Mucosa of rectum (tissue), 2 donors: ENCODE measurements at regions not wholly inside any gene's neighbourhood (a gene's known extent, or its start where the extent isn't known, plus 50 kb on each side); places are given as distances from the start of the nearest gene placed in this dataset.
"Not testable (repeated sequence)": the region's sequence is repeated elsewhere in the genome, so short reads cannot be mapped to it uniquely, and the experiment has no call there.

ENCODE experiments used
- H3K27ac ChIP-seq, 2 donors: one replicate each; pipeline ENCODE4 v1.7.0; 2013; ENCODE audit warnings: inconsistent platforms in 2 of 2, low read depth in 2 of 2, low read length in 2 of 2
- H3K27me3 ChIP-seq, 2 donors: one replicate each; pipeline ENCODE4 v1.7.0; 2013; ENCODE audit warnings: low read length in 2 of 2; ENCODE audit not compliant: control insufficient read depth in 2 of 2, insufficient read depth in 2 of 2
- H3K36me3 ChIP-seq, 2 donors: one replicate each; pipeline ENCODE4 v1.7.0; 2013; ENCODE audit warnings: low read length in 2 of 2; ENCODE audit not compliant: control insufficient read depth in 2 of 2, insufficient read depth in 2 of 2
- H3K4me1 ChIP-seq, 2 donors: one replicate each; pipeline ENCODE4 v1.7.0; 2013; ENCODE audit warnings: low read length in 2 of 2, mild to moderate bottlenecking in 1 of 2; ENCODE audit not compliant: control insufficient read depth in 2 of 2, insufficient read depth in 2 of 2
- H3K4me3 ChIP-seq, 2 donors: one replicate each; pipeline ENCODE4 v1.7.0; 2013; ENCODE audit warnings: low read length in 2 of 2
- H3K9ac ChIP-seq, 2 donors: one replicate each; pipeline ENCODE4 v1.7.0; 2013; ENCODE audit warnings: low read length in 2 of 2, low read depth in 1 of 2, mild to moderate bottlenecking in 1 of 2
- H3K9me3 ChIP-seq, 2 donors: one replicate each; pipeline ENCODE4 v1.7.0; 2013; ENCODE audit warnings: low read length in 2 of 2; ENCODE audit not compliant: control insufficient read depth in 2 of 2
- donor health status: healthy.
- donor health status: Normal muscosa, but diverticular disease.

DNA sequence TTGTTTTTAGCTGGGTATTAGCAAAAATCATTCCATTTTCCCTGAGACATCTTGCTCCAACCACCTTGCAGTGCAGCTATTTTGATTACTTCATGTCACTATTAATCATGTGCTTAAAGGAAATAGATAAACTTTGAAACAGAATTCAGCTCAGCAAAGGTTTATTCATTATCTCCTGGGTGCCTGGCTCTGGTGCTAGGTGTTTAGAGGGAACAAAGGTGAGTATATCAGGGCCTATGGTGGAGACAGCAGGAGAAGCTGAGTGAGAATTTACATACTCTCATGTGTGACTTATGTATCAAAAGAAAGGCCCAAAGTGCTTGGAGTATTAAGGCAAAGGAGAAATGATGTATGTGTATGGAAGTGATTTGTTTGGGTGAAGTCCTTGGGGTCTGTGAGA is 63.8 kb upstream of the BMP2 start:
- H3K9me3 ChIP-seq = no peaks in the 10 kb centered on the region
- H3K4me3 ChIP-seq = no peak overlapping the region
- H3K36me3 ChIP-seq = no peaks in the 10 kb centered on the region
- H3K4me1 ChIP-seq = peaks cover 41 to 61% of the 10 kb centered on the region in 2 donors
- no peaks in the 10 kb centered on the region for H3K27me3 ChIP-seq
- peak overlapping the region; percentile 79 to 87 for H3K27ac ChIP-seq
- peak overlapping the region in 1 of 2 donors; percentile 35 for H3K9ac ChIP-seq

- Histone ChIP-seq H3K9me3 (no peaks in the 10 kb centered on the region), H3K27ac (peak overlapping the region; percentile 16 to 79), H3K4me1 (peaks cover 35 to 55% of the 10 kb centered on the region in 2 donors), H3K27me3 (no peaks in the 10 kb centered on the region), H3K9ac (no peak overlapping the region), H3K36me3 (no peaks in the 10 kb centered on the region), H3K4me3 (no peak overlapping the region)
These were observed 64.4 kb upstream of the BMP2 start for GRCh38 chr20:6703047-6703446.

DNA sequence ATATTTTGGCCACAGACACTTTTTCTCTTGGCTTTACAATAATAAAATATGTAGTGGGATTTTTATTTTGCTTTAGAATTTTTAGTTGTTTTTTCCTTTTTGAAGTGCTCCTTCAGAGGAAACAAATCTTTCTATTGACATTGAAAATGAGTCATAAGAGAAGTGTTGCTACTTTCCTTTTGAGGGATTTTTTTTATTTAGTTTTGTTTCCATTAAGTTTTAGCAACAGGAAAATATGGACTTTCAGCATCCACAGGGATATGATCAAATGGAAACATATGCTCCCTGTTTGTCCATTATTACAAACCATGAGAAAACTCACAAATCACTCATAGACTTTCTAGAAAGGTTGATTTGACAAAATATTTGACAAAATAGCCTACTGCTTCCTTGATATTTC is 65.3 kb upstream of the BMP2 start:
- no peak overlapping the region for H3K27ac ChIP-seq
- H3K9ac ChIP-seq = no peak overlapping the region
- peaks cover 28 to 47% of the 10 kb centered on the region in 2 donors for H3K4me1 ChIP-seq
- H3K4me3 ChIP-seq = no peak overlapping the region
- H3K36me3 ChIP-seq = no peaks in the 10 kb centered on the region
- H3K9me3 ChIP-seq = no peaks in the 10 kb centered on the region
- H3K27me3 ChIP-seq = no peaks in the 10 kb centered on the region

DNA sequence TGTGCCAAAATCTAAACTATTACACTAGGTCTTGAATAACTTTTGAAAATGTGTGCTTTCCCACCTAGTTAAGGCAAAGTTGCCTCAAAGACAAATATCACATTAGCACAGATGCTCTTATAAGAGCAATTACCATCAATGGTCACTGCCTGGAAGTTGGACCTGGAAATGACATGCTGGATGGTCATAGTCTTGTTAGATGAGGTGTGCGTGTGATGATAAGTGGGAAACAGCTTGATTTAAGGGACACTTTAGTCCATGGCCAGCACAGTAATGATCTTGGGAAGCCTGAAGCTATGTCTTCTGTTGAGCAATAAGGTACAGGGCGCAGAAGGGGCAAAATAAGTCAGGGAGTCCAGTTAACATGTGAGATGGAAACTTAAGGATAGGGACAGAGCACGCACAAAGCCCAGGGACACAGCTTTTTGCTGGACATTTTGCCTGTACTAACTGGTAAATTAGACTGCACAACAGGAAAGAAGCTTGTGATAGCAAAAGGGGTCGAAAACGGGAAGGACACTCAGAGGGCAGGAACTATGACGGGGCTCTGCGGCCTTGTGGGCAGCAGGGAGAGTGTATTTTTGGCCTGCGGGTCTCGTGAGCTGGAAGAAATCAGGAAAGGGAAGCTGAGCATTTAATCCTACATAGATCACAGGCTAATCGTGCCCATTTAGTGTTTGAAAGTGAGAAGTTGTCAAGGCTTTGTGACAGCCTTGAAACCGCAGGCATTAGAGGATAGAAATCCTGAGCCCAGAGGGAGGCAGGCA is 66.7 kb upstream of the BMP2 start:
- H3K9ac ChIP-seq = no peak overlapping the region
- no peak overlapping the region for H3K27ac ChIP-seq
- no peak overlapping the region for H3K4me3 ChIP-seq
- peaks cover 23 to 38% of the 10 kb centered on the region in 2 donors for H3K4me1 ChIP-seq
- H3K36me3 ChIP-seq = no peaks in the 10 kb centered on the region
- H3K9me3 ChIP-seq = no peaks in the 10 kb centered on the region
- H3K27me3 ChIP-seq = no peaks in the 10 kb centered on the region

DNA sequence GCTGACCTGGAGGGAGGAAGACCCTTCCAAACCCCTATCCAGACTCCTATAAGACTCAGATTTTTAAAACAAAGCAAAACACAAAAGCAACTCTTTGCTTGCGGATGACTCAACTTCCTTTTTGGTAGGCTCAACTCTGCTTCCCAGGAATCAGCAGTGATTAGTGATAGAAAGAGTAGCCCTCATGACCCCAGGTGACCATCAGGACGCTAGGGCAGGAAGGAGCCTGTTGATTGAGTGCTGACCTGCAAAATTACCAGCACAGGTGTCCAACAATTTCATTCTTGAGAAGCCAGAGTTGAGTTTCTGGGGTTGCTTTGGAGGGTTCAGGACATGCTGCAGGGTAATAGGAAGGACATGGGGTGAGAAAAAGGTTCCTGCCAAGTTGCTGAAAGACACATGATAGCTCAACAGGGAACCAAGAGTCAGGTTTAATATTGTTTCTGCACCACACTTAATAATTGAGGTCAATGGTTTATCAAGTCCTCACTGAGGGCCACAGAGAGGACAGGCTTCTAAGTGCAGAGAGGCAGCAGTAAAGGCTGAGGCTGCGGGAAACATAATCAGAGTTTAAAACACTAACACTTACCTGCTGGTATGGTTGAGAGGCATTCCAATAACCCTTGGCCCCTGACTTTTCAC is 67.4 kb upstream of the BMP2 start:
- Histone ChIP-seq H3K9ac (no peak overlapping the region), H3K4me1 (peaks cover 18 to 32% of the 10 kb centered on the region in 2 donors), H3K27me3 (no peaks in the 10 kb centered on the region), H3K27ac (no peak overlapping the region), H3K9me3 (no peaks in the 10 kb centered on the region), H3K4me3 (no peak overlapping the region), H3K36me3 (no peaks in the 10 kb centered on the region)

GRCh38 chr20:6698723-6699122 is 68.8 kb upstream of the BMP2 start:
- Histone ChIP-seq H3K4me3 (no peak overlapping the region), H3K9ac (no peak overlapping the region), H3K27ac (no peak overlapping the region), H3K27me3 (no peaks in the 10 kb centered on the region), H3K36me3 (no peaks in the 10 kb centered on the region), H3K4me1 (peaks cover 7 to 19% of the 10 kb centered on the region in 2 donors), H3K9me3 (no peaks in the 10 kb centered on the region)

DNA sequence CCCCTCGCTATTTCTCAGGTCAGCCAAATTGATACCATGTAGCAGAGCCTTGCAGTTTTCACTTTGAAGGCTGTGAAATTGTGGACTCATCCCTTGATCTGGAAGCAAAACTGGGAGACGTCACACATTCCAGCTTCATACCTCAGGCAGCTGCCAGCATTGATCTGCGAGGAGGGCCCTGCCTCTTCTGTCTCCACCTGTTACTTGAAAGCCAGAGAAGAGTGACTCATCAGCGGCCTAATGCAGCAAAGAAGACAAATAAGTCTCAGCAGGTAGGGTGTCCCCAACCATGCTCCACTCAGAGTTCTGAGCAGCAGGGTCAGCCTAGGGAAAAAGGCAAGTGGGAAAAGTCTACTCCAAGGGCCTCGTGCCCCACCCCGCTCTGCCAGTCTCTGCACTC is 69.4 kb upstream of the BMP2 start:
- Histone ChIP-seq H3K9me3 (no peaks in the 10 kb centered on the region), H3K4me3 (no peak overlapping the region), H3K27me3 (no peaks in the 10 kb centered on the region), H3K9ac (no peak overlapping the region), H3K4me1 (peaks cover 10 to 19% of the 10 kb centered on the region in 2 donors), H3K36me3 (no peaks in the 10 kb centered on the region), H3K27ac (no peak overlapping the region)

GRCh38 chr20:6697228-6697972 is 70.1 kb upstream of the BMP2 start:
- H3K27ac ChIP-seq = no peak overlapping the region
- H3K36me3 ChIP-seq = no peaks in the 10 kb centered on the region
- no peak overlapping the region for H3K4me3 ChIP-seq
- H3K27me3 ChIP-seq = no peaks in the 10 kb centered on the region
- no peaks in the 10 kb centered on the region for H3K9me3 ChIP-seq
- H3K9ac ChIP-seq = no peak overlapping the region
- H3K4me1 ChIP-seq = peaks cover 16 to 20% of the 10 kb centered on the region in 2 donors

GRCh38 chr20:6696001-6696400 is 71.5 kb upstream of the BMP2 start:
- no peak overlapping the region for H3K4me3 ChIP-seq
- no peaks in the 10 kb centered on the region for H3K9me3 ChIP-seq
- no peak overlapping the region for H3K27ac ChIP-seq
- peaks cover 22 to 25% of the 10 kb centered on the region in 2 donors for H3K4me1 ChIP-seq
- no peaks in the 10 kb centered on the region for H3K36me3 ChIP-seq
- no peaks in the 10 kb centered on the region for H3K27me3 ChIP-seq
- no peak overlapping the region for H3K9ac ChIP-seq

GRCh38 chr20:6693808-6694198 is 73.7 kb upstream of the BMP2 start:
- Histone ChIP-seq H3K4me1 (peaks cover 23 to 25% of the 10 kb centered on the region in 2 donors), H3K9ac (peak overlapping the region in 1 of 2 donors; percentile 23), H3K27ac (peak overlapping the region; percentile 33 to 81)
- not testable (repeated sequence) for H3K36me3 ChIP-seq, H3K9me3 ChIP-seq, H3K27me3 ChIP-seq, H3K4me3 ChIP-seq
